Hippocampal formation (tissue), 2 donors: ENCODE measurements at regions not wholly inside any gene's neighbourhood (a gene's known extent, or its start where the extent isn't known, plus 50 kb on each side); places are given as distances from the start of the nearest gene placed in this dataset.
"Not testable (repeated sequence)": the region's sequence is repeated elsewhere in the genome, so short reads cannot be mapped to it uniquely, and the experiment has no call there.

Experiments used
- DNase-seq, 2 donors: peaks; one replicate each; lab custom pipeline; 2025; lab: John Stamatoyannopoulos, UW

DNA sequence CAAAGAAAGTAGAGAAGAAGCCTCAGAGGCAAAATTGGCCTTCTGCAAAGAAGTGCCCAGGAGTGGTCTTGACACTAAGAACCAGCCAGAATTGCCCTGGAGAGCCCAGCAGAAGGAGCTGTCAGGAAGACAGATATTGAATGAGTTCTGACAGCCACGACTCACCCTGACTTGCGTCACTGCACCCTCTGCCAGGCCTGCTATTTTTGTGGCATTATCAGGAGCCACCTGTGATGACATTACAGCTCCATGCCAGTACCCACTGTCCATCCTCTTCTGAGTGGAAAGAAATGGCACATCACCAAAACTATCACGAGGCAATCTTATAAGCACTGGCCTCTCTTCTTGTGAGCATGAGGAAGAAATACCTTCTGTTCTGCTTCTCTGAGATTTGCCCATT, 67.7 kb downstream of the SMIM20 start:
- no peak for DNase-seq

DNA sequence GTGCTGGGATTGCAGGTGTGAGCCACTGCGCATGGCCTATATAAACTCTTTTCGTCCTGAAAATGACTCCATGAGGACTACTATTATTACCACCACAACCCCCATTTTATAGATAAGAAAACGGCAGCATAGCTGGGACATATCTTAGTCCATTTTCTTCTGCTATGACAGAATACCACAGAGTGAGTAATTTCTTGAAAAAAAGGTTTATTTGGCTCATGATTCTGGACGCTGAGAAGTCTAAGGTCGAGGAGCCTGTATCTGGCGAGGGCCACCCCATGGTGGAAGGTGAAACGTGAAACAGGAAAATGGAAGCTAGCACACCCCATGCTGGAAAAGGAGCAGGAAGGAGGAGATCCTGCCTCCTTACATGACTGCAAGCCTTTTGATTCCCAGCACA, 68.9 kb downstream of the SMIM20 start:
- no peak for DNase-seq

DNA sequence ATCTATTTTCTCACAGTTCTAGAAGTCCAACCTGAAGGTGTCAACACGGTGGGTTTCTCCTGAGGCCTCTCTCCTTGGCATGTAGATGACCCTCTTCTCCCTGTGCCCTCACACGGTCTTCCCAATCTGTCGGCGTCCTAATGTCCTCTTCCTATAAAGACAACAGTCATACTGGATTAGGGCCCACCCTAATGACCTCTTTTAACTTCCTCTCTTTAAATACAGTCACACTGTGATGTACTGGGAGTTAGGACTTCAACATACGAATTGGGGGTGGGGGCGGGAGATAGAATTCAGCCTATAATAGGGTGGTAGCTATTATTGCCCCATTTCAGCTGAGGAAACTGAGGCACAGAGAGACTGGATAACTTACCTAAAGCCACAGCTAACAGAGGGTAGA, 70.2 kb downstream of the SMIM20 start:
- no peak for DNase-seq

DNA sequence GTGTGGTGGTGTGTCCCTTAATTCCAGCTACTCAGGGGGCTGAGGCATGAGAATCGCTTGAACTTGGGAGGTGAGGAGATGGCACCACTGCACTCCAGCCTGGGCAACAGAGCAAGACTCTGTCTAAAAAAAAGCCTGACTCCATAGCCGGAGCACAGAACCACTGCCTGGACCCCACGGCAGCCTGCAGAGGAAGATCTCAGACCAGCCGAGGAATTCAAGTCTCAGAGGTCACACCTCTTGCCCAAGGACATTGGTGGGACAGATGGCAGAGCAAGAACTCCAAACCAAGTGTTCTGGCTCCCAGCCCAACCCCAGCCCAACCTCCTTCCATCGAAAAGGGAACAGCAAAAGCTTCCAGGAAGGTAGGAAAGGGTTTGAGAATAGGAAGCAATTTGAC, 70.8 kb downstream of the SMIM20 start:
- no peak for DNase-seq

DNA sequence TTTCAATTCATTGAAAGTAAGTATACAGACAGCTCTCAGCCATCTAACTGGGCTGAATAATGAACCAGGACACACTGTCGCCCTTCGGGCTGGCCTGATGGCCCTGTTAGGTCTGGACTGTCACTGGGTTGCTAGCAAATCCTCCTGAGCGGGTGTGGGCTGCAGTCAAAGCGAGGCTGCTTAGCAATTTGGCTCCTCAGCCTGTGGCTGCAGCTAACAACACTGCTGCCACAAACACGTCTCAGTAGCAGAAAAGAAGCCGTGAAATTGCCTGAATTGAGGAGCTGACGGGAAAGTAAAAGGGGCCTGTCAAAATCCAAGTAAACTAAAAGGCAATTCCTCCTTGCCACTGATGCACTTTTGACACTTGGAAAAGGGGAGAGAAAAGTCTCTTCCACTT, 72.8 kb downstream of the SMIM20 start:
- peak in 1 of 2 donors; percentile 19 for DNase-seq

DNA sequence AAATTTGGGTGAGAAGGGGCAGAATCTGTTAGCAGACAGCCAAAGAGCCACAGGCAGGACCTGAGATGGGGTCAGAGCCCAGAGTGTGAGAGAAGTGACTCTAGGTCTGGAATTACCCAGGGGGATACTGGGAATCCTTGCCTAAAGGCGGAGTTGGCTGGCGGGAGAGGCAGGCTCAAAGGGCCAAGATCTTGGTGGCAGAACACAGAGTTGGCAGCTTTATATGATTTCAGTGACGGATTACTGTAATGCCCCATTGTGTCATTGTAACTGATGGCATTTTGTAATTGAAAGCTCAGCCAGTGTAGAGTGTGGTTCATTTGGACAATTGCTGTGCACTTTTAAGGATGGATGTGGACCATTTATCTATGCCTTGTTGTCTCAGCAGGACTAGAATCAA, 77.3 kb downstream of the SMIM20 start:
- no peak for DNase-seq

DNA sequence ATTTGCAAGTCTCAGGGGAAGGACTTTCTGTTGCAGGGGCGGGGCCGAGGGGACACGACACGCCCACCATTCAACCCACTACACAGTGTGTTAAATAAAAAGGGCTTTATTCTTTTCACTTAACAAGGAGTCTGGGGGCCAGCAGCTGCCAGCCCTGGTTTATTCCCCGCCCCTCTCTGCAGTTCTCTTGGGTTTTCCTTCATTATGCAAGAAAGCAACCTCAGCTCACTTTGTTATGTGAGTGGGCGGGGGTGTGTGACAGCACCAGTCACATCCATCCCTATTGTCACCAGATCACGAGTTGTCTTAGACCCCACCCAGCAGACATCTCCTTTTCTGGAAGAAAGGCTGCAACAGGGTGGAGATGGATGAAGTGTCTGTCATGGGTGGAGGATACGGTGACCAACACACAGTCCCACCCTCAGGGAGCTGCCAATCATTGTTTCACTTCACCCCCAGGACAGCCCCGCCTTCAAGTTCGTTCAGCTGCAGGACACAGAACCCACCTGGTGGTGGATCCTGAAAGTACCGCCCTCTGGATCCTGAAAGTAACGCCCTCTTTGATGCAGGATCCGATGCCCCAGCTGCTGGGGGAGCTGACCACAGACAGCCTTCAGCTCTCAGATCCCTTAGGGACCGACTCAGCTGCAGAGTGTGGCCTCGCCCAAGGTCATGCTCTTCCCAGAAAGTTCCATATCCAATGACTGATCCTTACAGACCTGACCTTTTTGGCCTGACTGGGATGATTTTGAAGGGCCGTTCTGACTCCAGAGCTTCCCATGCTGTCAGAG, 79.6 kb downstream of the SMIM20 start:
- DNase-seq, result no peak

DNA sequence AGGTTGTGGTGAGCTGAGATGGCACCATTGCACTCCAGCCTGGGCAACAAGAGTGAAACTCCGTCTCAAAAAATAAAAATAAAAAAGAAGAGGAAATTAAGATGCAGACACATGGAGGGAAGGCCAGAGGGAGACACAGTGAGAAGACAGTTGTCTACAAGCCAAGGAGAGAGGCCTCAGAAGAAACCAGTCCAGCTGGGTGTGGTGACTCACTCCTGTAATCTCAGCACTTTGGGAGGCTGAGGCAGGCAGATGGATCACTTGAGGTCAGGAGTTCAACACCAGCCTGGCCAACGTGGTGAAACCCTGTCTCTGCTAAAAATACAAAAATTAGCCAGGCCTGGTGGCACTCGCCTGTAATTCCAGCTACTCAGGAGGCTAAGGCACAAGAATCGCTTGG, 80.6 kb downstream of the SMIM20 start:
- DNase-seq, result not testable (repeated sequence)

DNA sequence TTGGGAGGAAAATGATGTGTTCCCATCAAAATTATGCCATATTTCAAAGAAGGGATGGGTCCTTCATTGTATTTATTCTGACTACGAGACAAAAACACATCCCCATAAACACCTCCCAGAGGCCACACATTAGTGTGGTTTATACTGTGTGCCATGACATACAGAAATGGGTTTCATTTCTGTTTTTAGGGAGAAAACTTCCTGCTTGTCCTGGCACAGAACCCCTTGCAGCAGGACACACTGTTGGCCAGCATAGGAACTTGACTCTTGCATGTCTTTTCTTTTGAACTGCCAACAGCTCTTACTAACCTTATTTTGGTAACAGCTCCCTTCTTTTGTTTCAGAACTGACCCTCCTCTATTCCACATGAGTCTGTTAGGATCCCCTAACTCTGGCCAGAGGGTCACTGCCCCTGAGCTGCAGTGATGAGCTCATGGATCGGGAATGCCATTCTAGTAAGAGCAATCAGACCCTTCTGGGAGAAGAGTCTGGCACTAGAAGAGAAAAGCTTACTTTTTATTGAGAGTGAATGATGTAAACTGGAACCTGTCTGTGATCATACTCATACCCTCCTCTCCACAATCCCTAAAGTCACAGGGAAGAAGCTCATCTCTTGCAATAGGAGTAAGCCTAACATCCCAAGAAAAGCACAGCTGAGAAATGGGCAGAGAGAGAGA, 86.4 kb downstream of the SMIM20 start:
- DNase-seq, result no peak

DNA sequence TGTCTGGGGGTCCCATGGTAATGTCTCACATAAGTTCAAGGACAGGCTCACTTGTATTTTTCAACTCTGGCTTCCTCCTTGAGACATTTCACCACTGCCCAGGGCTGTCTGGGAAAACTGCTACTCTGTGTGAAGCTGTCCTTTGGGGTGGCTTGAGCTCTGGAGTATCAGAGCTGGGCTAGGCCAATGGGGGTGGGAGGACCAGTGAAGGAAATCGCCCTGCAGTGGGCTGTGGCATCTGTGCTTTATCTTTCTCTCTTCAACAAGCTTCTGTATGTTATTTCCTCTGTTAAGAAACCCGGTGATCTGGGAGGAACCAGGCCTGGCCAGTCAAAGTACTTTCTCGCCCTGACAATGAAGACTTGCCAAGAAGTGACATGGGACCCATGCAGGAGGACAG, 87.4 kb downstream of the SMIM20 start:
- DNase-seq, result no peak

DNA sequence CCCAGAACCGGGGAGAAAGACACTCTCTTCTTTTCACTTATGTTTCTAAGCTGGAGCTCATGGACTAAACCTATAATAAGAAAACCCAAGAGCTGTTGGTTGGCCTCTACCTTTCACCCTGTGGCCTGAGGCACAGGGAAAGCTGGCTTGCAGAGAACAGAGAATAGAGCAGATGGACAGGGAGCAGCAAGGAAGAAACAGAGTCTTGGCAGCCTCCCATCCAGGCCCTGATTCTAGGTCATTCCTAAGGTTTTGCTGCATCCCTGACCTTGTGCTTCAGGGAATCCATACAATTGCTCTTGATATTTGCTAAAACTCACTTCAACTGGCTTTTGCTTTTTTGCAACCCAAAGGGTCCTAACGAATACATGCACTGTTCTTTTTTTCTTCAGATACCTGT, 87.8 kb downstream of the SMIM20 start:
- DNase-seq, result no peak

DNA sequence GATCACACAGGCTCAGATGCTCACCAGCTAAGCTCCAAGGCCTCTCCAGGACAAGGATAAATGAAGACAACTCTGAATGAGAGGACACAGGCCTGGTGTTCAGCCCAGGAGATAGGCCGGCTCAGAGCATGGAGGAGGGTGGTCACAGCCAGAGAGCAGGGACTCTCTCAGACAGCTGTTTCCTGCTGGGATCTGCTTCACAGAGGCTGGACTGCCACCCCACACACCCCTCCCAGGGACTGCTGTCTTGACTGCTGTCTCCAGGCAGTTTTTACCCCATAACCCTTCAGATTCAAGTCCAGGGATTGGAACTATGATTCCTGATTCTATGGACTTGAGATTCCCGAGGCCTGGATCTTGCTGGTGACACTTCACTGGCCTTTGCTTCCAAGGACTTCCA, 89.0 kb downstream of the SMIM20 start:
- DNase-seq, result no peak

DNA sequence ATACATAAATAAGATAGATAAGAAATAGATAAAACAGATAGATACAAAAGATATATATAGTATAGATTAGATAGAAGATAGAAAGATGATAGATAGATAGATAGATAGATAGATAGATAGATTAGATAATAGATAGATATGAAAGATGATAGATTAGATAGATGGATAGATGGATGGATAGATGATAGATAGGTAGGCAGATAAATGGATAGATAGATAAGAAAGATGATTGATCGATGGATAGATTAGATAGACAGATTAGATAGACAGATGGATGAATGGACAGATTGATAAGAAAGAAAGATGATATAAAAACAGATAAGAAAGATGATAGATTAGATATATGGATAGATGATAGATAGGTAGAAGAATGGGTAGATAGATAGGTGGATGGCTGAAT, 90.3 kb downstream of the SMIM20 start:
- DNase-seq, result no peak

DNA sequence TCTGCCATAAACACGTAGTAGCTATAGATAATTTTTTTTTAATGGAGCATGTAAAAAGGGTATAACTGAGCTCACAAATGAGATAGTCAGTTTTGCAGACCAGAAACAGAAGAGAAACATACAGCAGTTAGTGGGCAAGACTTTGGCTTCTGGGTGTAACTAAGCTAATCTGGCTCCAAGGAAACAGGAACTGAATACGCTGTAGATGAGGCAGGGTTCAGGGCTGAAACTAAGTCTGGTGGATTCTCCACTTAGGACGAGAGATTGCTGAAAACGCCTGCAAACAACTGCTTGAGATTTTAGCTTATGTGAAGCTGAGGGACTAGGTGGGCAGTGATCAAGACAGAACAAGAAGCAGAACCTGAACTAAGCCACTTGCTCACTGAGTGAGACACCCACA, 91.7 kb downstream of the SMIM20 start:
- no peak for DNase-seq

DNA sequence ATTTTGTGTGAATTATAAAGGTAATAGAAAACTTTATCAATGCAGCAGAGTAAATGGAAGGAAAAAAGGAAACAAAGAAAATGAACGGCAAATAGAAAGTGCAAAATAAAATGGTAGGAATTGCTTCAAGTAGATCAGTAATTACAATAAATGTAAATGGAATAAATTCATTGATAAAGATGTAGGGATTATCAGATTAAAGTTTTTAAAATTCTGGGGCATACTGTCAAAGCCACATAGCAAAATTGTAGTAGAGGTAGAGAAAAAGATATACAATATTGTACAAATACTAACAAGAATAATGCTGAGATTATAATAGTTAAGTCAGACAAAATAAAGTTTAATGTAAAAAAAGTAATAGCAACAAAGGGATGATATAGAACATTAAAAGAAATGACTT, 94.7 kb downstream of the SMIM20 start:
- DNase-seq, result no peak

DNA sequence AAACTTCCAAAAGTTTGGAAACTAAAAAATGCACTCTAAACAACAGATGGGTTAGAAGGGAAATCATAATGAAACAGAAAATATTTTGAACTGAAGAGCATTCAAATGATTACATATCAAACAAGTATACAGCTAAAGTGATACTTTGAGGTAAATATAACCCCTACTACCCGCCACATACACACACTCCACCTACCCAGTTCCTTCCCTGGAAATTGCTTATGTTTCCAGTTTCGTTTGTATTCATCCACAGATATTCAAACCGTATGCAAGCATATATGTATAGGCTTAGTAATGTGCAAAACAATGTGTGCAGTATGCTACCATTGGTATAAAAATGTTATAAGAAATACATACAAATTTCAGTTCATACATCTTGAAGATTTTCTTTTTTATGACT, 95.5 kb downstream of the SMIM20 start:
- no peak for DNase-seq

DNA sequence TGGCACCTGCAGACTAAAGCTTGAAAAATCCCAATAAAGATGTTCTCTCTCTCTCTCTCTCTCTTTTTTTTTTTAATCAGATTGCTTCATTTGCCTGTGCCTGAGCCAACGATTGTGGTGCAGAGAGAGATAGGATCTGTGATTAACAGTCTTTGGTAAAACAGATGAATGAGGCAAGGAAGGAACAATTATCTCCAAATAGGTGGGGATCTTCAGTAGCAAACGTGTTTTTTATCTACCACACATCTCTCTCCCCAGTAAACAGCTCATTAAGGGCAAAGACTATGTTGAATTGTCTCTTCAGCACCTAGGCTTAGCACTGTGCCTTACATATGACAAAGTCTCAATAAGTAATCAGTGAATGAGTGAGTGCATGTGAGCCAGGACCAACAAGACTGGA, 96.3 kb downstream of the SMIM20 start:
- DNase-seq, result no peak

DNA sequence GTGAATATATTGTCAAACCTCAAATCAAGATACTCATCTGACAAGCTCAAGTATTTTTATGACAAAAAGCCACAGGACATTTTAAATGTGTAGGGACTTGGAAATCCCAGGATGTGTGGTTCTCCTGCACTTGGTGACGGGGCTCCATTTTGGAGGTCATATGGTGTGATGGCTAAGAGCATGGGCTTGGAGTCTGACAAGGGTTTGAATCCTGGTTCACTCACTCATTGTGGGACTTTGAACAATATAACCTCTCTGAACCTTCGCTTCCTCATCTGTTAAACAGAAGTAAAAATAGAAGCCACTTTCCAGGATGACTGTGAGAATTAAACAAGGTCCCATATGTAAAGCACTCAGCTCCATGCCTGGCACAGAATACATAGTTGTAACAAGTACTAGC, 99.6 kb downstream of the SMIM20 start:
- DNase-seq, result no peak

DNA sequence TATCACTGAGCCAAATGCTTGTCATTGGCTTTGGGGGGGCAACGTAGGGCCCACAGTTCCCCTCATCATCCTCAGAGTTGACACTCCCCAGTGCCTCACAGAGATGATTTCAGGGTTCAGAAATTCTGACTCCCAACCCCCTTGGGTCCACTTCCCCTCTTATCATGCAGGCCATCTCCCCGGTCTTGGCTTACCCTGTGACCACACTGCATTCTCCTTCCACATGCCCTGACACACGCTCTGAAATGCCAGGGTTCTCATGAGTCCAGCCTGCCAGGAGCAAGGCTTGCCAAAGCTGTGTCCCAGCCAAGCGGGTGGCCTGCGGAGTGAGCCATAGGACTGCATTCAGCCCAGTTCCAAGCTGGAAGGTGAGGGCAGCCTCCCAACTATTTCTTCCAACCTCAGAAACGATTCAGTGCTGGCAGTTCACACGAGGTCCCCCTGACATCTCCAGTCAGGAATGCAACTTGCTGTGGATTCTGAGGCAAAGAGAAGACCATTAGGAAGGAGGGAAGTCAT, 101.2 kb downstream of the SMIM20 start:
- DNase-seq, result no peak

DNA sequence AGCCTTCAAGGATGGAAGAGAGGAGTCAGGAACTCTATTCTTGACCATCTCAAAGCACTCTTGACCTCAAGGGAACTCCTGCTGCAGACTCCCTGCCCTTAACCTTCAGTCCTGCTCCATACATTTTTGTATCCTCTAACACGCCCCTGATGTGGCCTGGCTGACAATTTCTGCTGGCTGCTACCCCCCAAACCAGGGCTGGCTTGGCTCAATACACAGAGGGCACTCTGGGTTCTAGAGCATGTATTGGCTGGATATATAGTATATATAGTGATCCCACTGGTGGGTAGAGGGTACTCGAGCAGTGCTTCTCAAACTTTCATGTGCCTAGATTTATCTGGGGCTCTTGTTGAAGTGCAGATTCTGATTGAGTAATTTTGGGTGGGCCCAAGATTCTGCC, 101.9 kb downstream of the SMIM20 start:
- DNase-seq, result no peak

DNA sequence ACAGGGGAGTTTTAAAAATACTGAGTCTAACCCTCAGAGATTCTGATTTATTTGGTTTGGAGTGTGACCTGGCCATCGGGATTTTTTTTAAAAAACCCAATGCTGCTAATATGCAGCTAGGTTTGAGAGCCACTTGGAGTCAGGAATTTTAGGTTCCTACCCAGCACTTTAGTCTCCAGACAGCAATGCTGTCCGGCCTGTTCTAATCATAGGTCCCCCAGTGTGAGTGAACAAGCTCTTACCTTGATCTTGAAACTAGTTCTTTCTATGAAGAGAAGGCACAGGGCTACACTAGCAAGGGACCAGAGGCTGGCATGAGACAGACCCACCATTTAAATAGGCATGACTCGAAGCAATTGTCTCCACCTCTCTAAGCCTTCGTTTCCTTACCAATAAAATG, 103.5 kb downstream of the SMIM20 start:
- no peak for DNase-seq

DNA sequence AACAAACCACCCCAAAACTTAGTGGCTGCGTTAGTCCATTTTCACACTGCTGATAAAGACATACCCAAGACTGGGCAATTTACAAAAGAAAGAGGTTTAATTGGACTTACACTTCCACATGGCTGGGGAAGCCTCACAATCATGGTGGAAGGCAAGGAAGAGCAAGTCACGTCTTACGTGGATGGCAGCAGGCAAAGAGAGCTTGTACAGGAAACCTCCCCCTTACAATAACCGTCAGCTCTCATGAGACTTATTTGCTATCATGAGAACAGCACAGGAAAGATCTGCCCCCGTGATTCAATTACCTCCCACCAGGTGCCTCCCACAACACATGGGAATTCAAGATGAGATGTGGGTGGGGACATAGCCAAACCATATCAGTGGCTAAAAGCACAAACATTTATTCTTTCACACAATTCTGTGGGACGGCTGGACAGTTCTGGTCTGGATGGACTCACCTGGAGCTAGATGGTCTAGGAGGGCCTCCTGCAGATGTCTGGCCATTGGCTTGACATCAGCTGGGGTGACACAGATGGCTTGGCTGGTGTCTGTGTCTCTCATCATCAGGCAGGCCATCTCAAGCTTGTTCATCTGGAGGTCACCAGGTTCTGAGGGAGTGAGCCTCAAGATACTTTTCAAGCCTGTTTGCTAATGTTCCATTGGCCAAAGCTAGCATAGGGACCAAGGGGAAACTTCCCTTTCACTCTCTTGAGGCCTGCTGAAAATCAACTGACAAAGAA, 104.1 kb downstream of the SMIM20 start:
- not testable (repeated sequence) for DNase-seq
